ENCODE measurements at regions not wholly inside any gene's neighbourhood (a gene's known extent, or its start where the extent isn't known, plus 50 kb on each side); places are given as distances from the start of the nearest gene placed in this dataset.
"Not testable (repeated sequence)": the region's sequence is repeated elsewhere in the genome, so short reads cannot be mapped to it uniquely, and the experiment has no call there.

- not testable (repeated sequence) for DNase-seq
Measured at GRCh38 chr2:111453816-111454215, 333.1 kb downstream of the BCL2L11 start.

GRCh38 chr2:111454404-111454803 is 333.7 kb downstream of the BCL2L11 start:
- DNase-seq: not testable (repeated sequence)

DNA sequence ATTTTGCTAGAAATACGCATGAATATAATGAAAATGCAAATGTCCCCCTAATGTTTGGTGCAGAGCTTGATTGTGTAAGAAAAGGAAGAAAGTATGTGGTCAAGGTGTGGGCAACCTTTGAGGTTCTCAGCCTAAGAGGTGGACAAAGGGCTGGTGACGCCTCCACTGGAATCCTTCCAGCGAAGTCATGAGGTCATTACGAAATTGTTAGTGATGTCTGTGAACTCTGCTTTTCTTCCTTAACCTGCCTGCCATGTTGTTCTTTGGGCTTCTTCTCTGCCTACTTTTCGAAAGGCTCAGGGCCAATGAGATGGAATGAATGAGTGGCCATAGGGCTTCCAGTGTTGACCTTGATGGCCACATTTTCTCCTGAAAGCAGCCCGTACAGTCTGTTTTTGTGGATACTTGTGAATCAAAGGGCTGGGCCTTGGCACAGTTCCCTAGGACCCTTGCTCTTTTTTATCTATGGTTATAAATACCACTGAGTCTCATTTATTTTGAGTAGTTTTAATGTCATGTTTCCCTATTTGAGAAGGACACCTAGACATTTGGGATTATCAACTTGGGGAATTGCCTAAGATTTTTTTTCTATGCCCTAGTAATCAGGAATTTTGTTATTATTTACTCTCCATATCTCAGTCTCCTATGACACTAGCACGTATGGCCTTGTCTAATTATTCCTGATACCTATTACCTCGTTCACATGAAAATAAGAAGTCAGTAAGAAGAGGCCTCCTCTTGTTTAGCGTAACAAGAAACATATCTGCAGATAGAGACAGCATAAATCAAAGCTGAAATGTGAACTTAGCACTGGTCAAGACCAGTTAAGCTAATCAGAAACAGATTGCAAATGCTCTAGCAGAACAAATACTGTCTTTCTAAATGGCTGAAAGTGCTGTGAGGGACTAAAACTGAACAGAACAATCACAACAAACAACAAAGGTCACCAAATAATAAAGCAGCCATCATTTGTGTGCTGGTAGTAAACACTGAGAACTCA is 334.6 kb downstream of the BCL2L11 start:
- not testable (repeated sequence) for DNase-seq

- not testable (repeated sequence) for DNase-seq
Measured at GRCh38 chr2:111457191-111457590, 336.5 kb downstream of the BCL2L11 start.

GRCh38 chr2:111460901-111461300 is 340.2 kb downstream of the BCL2L11 start:
- DNase-seq: not testable (repeated sequence)

- not testable (repeated sequence) for DNase-seq
Measured at GRCh38 chr2:111461831-111462230, 341.1 kb downstream of the BCL2L11 start.

DNA sequence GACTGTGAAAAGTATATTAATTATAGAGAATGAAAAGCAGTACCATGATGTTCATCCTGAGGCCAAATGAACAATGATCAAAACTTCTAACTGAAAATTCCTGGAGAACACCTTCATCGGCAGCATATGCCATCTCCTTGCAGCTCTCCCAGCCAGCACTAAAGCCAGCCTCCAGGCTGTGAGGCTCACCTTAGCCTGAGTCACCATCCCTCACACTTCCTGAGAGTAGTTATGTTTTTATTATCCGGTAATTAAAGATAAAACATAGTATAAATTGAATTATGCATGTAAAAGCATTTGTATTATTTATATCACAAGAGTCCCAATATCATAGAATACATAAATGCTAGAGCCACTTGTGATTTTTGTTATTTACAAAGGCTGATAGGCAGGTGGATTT is 341.9 kb downstream of the BCL2L11 start:
- DNase-seq: not testable (repeated sequence)

- not testable (repeated sequence) for DNase-seq
Measured at GRCh38 chr2:111463238-111463848, 342.6 kb downstream of the BCL2L11 start.

GRCh38 chr2:111463956-111464355 is 343.2 kb downstream of the BCL2L11 start:
- not testable (repeated sequence) for DNase-seq

- not testable (repeated sequence) for DNase-seq
Measured at GRCh38 chr2:111464367-111464766, 343.7 kb downstream of the BCL2L11 start.

GRCh38 chr2:111465521-111465920 is 344.8 kb downstream of the BCL2L11 start:
- DNase-seq: not testable (repeated sequence)

- not testable (repeated sequence) for DNase-seq
Measured at GRCh38 chr2:111466744-111467143, 346.0 kb downstream of the BCL2L11 start.

DNA sequence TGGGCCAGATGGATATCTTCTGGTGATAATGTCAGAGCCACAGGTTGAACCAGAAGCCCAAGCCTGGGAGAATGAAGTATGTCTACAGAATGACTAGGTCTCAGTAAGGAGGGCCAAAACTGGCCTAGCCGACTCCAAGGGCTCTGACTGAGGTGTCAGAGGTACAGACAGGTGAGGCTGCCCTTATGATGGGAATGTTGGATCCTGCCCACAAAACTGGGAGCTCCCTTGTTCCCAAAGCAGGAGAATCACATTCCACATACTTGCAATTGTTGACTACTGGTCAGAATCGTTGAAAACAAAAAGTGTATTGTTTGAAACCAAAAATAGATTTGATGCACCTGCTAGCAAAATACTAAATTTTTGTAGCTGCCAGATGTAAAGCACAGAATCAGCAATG is 350.2 kb downstream of the BCL2L11 start:
- DNase-seq: not testable (repeated sequence)

DNA sequence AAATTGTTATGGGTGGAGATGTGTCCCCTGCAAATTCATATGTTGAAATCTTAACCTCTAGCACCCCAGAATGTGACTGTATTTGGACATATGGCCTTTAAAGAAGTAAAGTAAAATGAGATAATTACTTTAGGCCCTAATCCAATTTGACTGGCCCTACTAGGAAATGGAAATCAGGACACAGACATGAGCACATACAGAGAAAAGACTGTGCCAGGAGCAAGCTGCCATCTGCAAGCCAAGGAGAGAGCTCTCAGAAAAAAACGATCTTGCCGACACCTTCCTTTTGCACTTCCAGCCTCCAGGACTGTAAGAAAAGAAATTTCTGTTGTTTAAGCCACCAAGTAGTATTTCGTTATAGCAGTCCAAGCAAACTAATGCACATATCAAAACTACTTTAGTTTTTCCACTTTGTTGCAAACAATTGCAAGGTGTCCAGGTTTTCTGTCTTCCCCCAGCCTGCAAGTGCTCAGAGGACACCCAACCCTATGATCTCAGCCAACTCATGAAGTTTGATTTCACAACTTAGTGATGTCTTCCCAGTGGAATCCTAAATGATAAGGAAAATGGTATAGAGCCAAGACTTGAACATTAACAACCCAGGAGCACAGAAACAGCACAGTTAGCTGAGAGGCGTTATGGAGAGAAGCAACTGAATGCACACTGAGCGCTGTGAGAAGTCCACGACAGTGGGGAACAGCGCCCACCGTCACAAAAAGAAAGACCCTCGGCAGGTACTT is 351.2 kb downstream of the BCL2L11 start:
- not testable (repeated sequence) for DNase-seq

DNA sequence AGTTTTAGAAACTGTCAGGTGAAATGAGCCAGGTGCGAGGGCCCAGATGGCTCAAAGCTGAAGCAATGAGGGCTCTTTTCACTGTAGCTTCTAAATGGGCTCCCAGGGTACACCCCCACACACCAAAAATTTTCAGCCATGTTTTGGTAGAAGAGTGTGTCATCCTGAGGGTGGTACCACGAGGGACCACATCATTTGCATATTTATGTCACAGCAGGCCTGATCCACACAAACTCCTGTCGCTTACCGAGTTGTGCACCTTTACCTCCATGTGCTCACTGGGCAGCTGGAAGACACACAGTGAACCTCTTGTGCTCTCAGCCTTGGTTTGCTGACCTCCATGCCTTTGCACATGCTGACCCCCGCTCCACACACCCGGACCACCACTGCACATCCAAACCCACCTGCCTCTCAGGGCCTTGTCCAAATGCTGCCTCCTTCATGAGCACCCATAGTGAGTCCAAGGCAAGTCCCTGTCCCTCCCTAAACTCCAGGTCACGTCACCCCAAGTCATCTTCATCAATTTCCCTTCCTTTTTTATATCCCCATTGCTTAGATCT is 352.2 kb downstream of the BCL2L11 start:
- not testable (repeated sequence) for DNase-seq

- not testable (repeated sequence) for DNase-seq
Measured at GRCh38 chr2:111473522-111473921, 352.8 kb downstream of the BCL2L11 start.

DNA sequence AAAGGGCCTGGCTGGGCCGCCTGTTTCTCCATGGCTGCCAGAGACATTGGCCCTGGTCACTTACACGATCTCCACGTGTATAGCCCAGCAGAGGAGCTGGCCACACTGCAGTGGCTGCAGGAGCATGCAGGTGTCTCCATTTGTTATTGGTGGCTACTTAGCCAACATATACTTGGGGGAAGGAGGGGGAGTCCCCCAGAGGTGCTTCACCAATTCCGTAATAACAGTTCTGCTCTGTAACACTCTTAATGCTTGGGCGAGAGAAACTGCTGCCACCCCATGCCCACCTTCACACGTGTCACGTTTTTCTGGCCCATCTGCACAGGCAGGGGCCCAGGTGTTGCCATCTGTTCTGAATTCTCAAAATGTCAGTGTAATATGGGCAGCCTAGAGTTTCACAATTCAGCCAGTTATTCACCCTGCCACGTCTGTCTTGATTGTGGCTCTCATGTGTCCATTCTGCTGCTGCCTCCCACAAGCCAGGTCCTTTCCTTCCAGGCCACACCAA is 353.5 kb downstream of the BCL2L11 start:
- DNase-seq: not testable (repeated sequence)

- not testable (repeated sequence) for DNase-seq
Measured at GRCh38 chr2:111478335-111478734, 357.6 kb downstream of the BCL2L11 start.

DNA sequence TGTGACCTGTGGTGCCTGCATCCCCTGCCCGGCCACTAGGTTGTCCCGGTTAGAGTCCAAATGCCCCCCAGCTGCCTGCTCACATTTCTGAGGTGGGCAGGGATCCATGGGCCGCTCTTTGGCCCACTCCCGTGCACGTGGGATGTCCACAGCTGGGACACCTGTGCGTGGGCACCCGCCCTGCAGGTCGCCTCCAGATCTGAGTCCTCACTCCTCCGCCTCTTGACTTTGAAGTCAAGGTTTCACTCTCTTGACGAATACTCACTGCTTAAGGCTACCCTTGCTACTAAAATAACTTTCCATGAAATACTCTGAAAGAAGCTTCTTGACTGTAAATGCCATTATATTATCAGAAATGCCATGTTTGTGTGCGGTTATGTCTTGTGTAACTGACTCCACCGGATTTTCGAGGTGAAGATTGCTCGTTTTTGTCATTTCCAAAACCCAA is 358.2 kb downstream of the BCL2L11 start:
- DNase-seq: peak; percentile 71

GRCh38 chr2:111480016-111480625 is 359.4 kb downstream of the BCL2L11 start:
- peak; percentile 70 for DNase-seq

DNA sequence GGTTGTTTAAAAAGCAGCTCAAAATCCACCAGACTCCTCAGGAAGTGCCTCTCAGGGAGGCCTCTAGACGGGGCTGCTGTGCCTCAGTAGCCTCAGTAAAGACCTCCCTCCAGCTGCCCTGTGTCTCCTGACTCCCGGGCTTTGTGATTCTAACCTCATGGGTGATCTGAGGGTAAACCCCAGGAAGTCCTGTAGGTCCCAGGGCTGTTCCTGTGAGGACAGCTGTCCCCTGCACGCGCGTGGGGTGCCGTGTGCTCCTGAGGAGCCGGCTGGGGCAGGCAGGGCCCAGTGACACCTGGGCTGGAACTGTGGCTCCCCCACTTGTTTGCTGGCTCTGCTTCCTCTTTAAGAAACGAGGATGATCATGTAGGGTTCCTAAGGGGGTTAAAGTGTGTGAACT is 359.9 kb downstream of the BCL2L11 start:
- not testable (repeated sequence) for DNase-seq

GRCh38 chr2:111481219-111481618 is 360.5 kb downstream of the BCL2L11 start:
- DNase-seq: not testable (repeated sequence)
